CD4-positive, CD25-positive, alpha-beta regulatory T cell (primary cell): ENCODE measurements at regions not wholly inside any gene's neighbourhood (a gene's known extent, or its start where the extent isn't known, plus 50 kb on each side); places are given as distances from the start of the nearest gene placed in this dataset.

ENCODE experiments used
- ATAC-seq, 2 donors: fragments of 150-1000 bp; cut with Tn5 transposase; one replicate each; pipeline ENCODE4 v1.10.0; 2021; ENCODE audit warnings: low read depth in 2 of 2, moderate number of reproducible peaks in 2 of 2, moderate library complexity in 1 of 2
- DNase-seq, 3 donors: peaks; one replicate each; pipeline versions ENCODE4 v3.0.0 to v3.0.0-alpha.2; 2012 to 2022; ENCODE audit warnings: mixed read lengths in 1 of 3
- H3K27ac ChIP-seq: one replicate; pipeline ENCODE4 v1.7.0; 2013; ENCODE audit warnings: mild to moderate bottlenecking, low read length; ENCODE audit not compliant: insufficient read depth, poor library complexity, severe bottlenecking
- H3K27me3 ChIP-seq: one replicate; pipeline ENCODE4 v1.7.0; 2013; ENCODE audit warnings: low read length; ENCODE audit not compliant: control insufficient read depth, insufficient read depth
- H3K36me3 ChIP-seq: one replicate; pipeline ENCODE4 v1.7.0; 2013; ENCODE audit warnings: mild to moderate bottlenecking, low read length, moderate library complexity; ENCODE audit not compliant: control insufficient read depth, insufficient read depth
- H3K4me1 ChIP-seq: 2 replicates; pipeline ENCODE4 v1.7.0; 2013; ENCODE audit warnings: mild to moderate bottlenecking, low read length; ENCODE audit not compliant: insufficient read depth, control insufficient read depth, poor library complexity, severe bottlenecking
- H3K4me3 ChIP-seq: one replicate; pipeline ENCODE4 v1.7.0; 2013; ENCODE audit warnings: low read depth, mild to moderate bottlenecking, low read length, moderate library complexity
- H3K9me3 ChIP-seq, 2 experiments: 1 replicate in 1 of 2; 2 replicates in 1 of 2; pipeline ENCODE4 v1.7.0; 2013; ENCODE audit warnings: low read length in 2 of 2, mild to moderate bottlenecking in 1 of 2, moderate library complexity in 1 of 2; ENCODE audit not compliant: control insufficient read depth in 2 of 2
- H3K27ac Mint-ChIP-seq, 3 donors: one replicate each; pipeline ENCODE4 v1.8.0; 2020 to 2022; ENCODE audit warnings: mild to moderate bottlenecking in 3 of 3, mixed read lengths in 3 of 3, moderate library complexity in 2 of 3
- H3K27me3 Mint-ChIP-seq: one replicate; pipeline ENCODE4 v1.8.0; 2022; ENCODE audit warnings: mild to moderate bottlenecking, mixed read lengths
- H3K36me3 Mint-ChIP-seq: one replicate; pipeline ENCODE4 v1.8.0; 2020; ENCODE audit warnings: mixed read lengths
- H3K4me1 Mint-ChIP-seq, 4 donors: one replicate each; pipeline ENCODE4 v1.8.0; 2020 to 2022; ENCODE audit warnings: mixed read lengths in 4 of 4, mild to moderate bottlenecking in 1 of 4
- H3K4me3 Mint-ChIP-seq, 4 donors: one replicate each; pipeline ENCODE4 v1.8.0; 2020 to 2022; ENCODE audit warnings: mild to moderate bottlenecking in 4 of 4, mixed read lengths in 4 of 4, moderate library complexity in 3 of 4
- H3K9me3 Mint-ChIP-seq, 7 donors: one replicate each; pipeline ENCODE4 v1.8.0; 2020 to 2022; ENCODE audit warnings: mixed read lengths in 7 of 7, mild to moderate bottlenecking in 3 of 7, moderate library complexity in 2 of 7

GRCh38 chrX:109813236-109813635, 80.2 kb upstream of the ACSL4 start:
- no peak overlapping the region for H3K27ac ChIP-seq
- H3K4me3 ChIP-seq, result no peak overlapping the region
- H3K36me3 Mint-ChIP-seq, result no peaks in the 10 kb centered on the region
- ATAC-seq, result no peak
- no peak overlapping the region for H3K27ac Mint-ChIP-seq
- no peaks in the 10 kb centered on the region for H3K27me3 ChIP-seq
- H3K9me3 Mint-ChIP-seq, result peaks cover 0 to 3% (median 0%) of the 10 kb centered on the region in 7 donors
- no peaks in the 10 kb centered on the region for H3K36me3 ChIP-seq
- H3K4me1 ChIP-seq, result no peaks in the 10 kb centered on the region
- no peaks in the 10 kb centered on the region for H3K9me3 ChIP-seq
- no peak overlapping the region for H3K4me3 Mint-ChIP-seq
- H3K27me3 Mint-ChIP-seq, result peaks cover 22% of the 10 kb centered on the region
- peaks cover 0 to 5% (median 0%) of the 10 kb centered on the region in 4 donors for H3K4me1 Mint-ChIP-seq
- no peak for DNase-seq

DNA sequence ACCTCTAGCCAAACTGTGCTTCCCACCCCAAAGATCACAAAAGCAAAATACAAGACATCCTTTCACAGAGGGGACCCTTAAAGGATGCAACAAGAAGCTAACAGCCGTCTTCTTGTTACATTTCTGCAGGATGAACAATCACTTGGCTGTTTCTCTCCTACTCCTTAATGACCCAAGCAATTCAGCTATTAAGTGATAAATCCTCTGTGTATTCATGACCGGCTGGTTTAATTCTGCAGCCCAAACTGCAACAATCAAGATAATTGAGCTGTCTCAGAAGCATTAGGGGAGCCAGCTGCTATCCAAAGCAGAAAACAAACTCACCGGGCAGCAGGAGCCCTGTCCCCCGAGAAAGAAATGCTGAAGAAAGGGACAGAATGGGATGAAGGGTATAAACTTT, 85.9 kb upstream of the ACSL4 start:
- ATAC-seq, result no peak
- no peak overlapping the region for H3K4me3 ChIP-seq
- no peaks in the 10 kb centered on the region for H3K36me3 ChIP-seq
- H3K36me3 Mint-ChIP-seq, result no peaks in the 10 kb centered on the region
- H3K27ac ChIP-seq, result no peak overlapping the region
- no peak overlapping the region for H3K27ac Mint-ChIP-seq
- H3K4me1 ChIP-seq, result no peaks in the 10 kb centered on the region
- DNase-seq, result no peak
- no peak overlapping the region for H3K4me3 Mint-ChIP-seq
- peaks cover 0 to 3% (median 0%) of the 10 kb centered on the region in 7 donors for H3K9me3 Mint-ChIP-seq
- no peaks in the 10 kb centered on the region for H3K27me3 ChIP-seq
- peaks cover 22% of the 10 kb centered on the region for H3K27me3 Mint-ChIP-seq
- no peaks in the 10 kb centered on the region for H3K9me3 ChIP-seq
- no peaks in the 10 kb centered on the region for H3K4me1 Mint-ChIP-seq

DNA sequence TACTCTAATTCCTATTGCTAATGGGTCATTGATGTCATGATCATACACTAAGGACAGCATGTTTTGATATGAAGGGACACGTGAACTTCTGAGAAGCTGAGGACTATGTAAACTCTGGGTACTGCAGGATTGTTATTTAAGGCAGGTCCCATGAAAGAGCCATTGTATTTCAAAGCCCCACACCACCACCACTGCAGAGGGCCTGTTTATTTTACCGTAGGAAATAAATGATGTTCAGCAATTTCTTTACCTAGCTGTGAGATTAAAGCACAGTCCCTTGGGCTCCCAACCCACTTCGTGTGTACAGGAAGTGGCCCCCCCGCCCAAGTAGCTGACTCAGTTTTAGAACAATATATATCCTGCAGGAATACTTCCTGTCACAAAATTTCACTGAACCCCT, 89.8 kb upstream of the ACSL4 start:
- no peak overlapping the region for H3K27ac Mint-ChIP-seq
- no peaks in the 10 kb centered on the region for H3K27me3 Mint-ChIP-seq

GRCh38 chrX:109826954-109827708, 94.1 kb upstream of the ACSL4 start:
- Histone ChIP-seq H3K9me3 (no peaks in the 10 kb centered on the region), H3K4me3 (no peak overlapping the region), H3K27ac (no peak overlapping the region), H3K36me3 (no peaks in the 10 kb centered on the region), H3K27me3 (no peaks in the 10 kb centered on the region), H3K4me1 (no peaks in the 10 kb centered on the region)
- DNase-seq (no peak), ATAC-seq (no peak)
- Mint-ChIP-seq H3K4me3 (no peak overlapping the region), H3K27me3 (no peaks in the 10 kb centered on the region), H3K4me1 (no peaks in the 10 kb centered on the region), H3K36me3 (no peaks in the 10 kb centered on the region), H3K27ac (no peak overlapping the region), H3K9me3 (peaks cover 0 to 2% (median 0%) of the 10 kb centered on the region in 7 donors)

More for the DNA sequence above, 89.8 kb upstream of the ACSL4 start:
- H3K27ac ChIP-seq, result no peak overlapping the region
- H3K9me3 ChIP-seq, result no peaks in the 10 kb centered on the region
- Mint-ChIP-seq H3K9me3 (no peaks in the 10 kb centered on the region), H3K4me1 (no peaks in the 10 kb centered on the region), H3K36me3 (no peaks in the 10 kb centered on the region), H3K4me3 (no peak overlapping the region)
- no peak overlapping the region for H3K4me3 ChIP-seq
- ATAC-seq, result no peak
- no peaks in the 10 kb centered on the region for H3K36me3 ChIP-seq
- H3K27me3 ChIP-seq, result no peaks in the 10 kb centered on the region
- H3K4me1 ChIP-seq, result no peaks in the 10 kb centered on the region
- no peak for DNase-seq

DNA sequence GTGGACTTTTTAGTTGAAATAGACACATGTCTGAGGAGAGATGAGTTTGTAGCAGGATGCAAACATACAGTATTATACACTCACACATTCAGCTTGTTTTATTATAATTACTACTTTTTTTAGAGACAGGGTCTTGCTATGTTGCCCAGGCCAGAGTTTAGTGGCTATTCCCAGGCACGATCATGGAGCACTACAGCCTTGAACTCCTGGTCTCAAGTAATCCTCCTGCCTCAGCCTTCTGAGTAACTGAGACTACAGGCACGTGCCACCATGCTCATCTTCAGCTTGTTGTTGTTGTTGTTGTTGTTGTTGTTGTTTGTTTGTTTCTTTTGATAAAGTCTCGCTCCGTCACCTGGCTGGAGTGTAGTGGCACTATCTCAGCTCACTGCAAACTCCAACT, 94.7 kb upstream of the ACSL4 start:
- Histone ChIP-seq H3K4me3 (no peak overlapping the region), H3K27me3 (no peaks in the 10 kb centered on the region), H3K9me3 (no peaks in the 10 kb centered on the region), H3K36me3 (no peaks in the 10 kb centered on the region), H3K27ac (no peak overlapping the region), H3K4me1 (no peaks in the 10 kb centered on the region)
- no peaks in the 10 kb centered on the region for H3K36me3 Mint-ChIP-seq
- ATAC-seq (no peak), DNase-seq (no peak)
- no peaks in the 10 kb centered on the region for H3K27me3 Mint-ChIP-seq
- H3K9me3 Mint-ChIP-seq, result peaks cover 0 to 2% (median 0%) of the 10 kb centered on the region in 7 donors
- no peak overlapping the region for H3K4me3 Mint-ChIP-seq
- no peak overlapping the region for H3K27ac Mint-ChIP-seq
- no peaks in the 10 kb centered on the region for H3K4me1 Mint-ChIP-seq

- DNase-seq, result no peak
- Mint-ChIP-seq H3K4me3 (no peak overlapping the region), H3K36me3 (no peaks in the 10 kb centered on the region), H3K9me3 (peaks cover 0 to 2% (median 0%) of the 10 kb centered on the region in 7 donors), H3K4me1 (no peaks in the 10 kb centered on the region), H3K27ac (peak overlapping the region in 1 of 3 donors; percentile 2), H3K27me3 (no peaks in the 10 kb centered on the region)
- Histone ChIP-seq H3K4me3 (no peak overlapping the region), H3K27ac (no peak overlapping the region), H3K27me3 (no peaks in the 10 kb centered on the region), H3K9me3 (no peaks in the 10 kb centered on the region), H3K4me1 (no peaks in the 10 kb centered on the region), H3K36me3 (no peaks in the 10 kb centered on the region)
- ATAC-seq, result no peak
Measured at GRCh38 chrX:109830157-109830703, 97.2 kb upstream of the ACSL4 start.

DNA sequence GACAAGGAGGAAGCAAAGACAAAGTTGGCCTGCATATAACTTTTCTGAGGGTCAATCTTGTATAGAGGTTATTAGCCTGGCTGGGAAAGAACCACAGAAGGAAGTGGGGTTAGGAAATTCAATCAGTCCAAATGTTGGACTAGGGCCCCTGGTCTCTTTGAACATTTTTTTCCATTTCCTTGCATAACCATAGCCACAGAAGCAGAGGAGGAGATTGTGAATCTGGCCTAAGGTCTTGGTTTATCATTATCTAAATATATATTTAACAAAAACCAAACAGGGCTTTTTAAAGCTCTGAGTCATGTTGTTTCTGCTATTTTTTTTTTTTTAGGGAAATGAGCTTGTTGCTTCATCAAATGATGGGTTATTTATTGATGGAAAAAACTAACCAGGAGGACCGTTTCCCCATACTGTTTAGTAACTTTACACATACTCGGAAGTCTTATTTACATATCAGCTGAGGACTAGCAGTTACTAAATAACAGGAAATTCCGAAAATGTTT, 97.7 kb upstream of the ACSL4 start:
- Mint-ChIP-seq H3K27ac (peak overlapping the region in 1 of 3 donors; percentile 2), H3K9me3 (peaks cover 0 to 2% (median 0%) of the 10 kb centered on the region in 7 donors), H3K4me3 (no peak overlapping the region), H3K27me3 (no peaks in the 10 kb centered on the region), H3K36me3 (no peaks in the 10 kb centered on the region), H3K4me1 (no peaks in the 10 kb centered on the region)
- no peak overlapping the region for H3K4me3 ChIP-seq
- no peak overlapping the region for H3K27ac ChIP-seq
- H3K4me1 ChIP-seq, result no peaks in the 10 kb centered on the region
- no peaks in the 10 kb centered on the region for H3K9me3 ChIP-seq
- no peaks in the 10 kb centered on the region for H3K27me3 ChIP-seq
- DNase-seq (no peak), ATAC-seq (no peak)
- H3K36me3 ChIP-seq, result no peaks in the 10 kb centered on the region
